CD4-positive, alpha-beta T cell treated with Interleukin-12 subunit alpha and Interleukin-12 subunit beta, for 1 hour (primary cell): ENCODE measurements at regions not wholly inside any gene's neighbourhood (a gene's known extent, or its start where the extent isn't known, plus 50 kb on each side); places are given as distances from the start of the nearest gene placed in this dataset.

Experiments used
- DNase-seq: peaks from one replicate; pipeline ENCODE4 v3.0.0-alpha.2; 2020

DNA sequence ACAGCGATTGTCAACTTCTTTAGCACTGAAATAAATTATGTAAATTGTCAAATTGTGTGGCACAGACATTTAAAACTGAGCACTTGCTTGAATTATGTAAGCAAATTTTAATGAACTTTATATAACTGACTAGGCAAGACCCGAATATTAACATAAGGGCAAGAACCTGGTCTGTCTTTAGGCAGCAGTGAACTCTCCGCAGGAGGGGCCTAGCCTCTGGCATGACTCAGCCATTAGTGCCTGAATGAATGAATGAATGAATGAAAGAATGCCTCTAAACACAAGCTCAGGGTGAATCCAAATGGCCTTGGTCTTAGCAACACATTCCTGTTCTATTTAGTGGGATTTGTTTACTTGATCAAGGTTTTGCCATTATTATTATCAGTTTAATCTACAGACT, 654.7 kb upstream of the ARGLU1 start:
- no peak for DNase-seq

DNA sequence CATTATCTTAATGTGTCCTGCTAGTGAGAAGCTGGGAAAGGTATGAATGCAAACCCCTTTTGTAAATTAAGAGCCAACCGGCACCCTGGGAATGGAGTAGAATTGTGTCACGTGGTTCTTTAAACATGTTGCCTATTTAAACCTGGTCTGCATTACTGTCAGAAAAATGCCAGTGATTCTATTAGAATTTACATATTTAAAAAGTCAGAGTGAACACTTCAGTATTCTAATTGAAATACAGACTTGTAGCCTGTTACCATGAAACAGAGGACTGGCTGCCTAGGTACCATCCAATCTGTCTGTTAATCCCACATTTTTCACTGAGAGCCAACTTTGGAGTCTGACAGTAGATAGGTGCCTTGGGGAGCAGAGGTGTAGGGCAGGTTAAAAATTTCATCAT, 652.3 kb upstream of the ARGLU1 start:
- no peak for DNase-seq

DNA sequence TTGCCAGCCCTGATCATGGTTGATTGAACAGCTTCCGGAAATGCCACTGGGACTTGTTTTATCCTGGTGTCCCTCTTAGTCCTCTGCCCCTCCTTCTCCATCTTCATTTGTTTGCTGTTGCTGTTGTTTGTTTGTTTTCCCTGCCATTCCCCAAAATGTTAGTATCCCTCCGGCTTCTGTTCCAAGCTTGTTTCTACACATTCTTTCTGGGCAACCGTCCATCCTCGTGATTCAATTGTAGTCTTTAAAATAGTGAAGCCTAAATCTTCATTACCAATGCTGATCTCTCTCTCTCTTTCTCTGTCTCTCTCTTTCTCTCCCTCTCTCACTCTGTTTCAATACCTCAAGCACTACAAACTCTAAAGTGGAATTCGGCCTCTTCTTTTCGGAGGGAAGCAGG, 649.3 kb upstream of the ARGLU1 start:
- no peak for DNase-seq

DNA sequence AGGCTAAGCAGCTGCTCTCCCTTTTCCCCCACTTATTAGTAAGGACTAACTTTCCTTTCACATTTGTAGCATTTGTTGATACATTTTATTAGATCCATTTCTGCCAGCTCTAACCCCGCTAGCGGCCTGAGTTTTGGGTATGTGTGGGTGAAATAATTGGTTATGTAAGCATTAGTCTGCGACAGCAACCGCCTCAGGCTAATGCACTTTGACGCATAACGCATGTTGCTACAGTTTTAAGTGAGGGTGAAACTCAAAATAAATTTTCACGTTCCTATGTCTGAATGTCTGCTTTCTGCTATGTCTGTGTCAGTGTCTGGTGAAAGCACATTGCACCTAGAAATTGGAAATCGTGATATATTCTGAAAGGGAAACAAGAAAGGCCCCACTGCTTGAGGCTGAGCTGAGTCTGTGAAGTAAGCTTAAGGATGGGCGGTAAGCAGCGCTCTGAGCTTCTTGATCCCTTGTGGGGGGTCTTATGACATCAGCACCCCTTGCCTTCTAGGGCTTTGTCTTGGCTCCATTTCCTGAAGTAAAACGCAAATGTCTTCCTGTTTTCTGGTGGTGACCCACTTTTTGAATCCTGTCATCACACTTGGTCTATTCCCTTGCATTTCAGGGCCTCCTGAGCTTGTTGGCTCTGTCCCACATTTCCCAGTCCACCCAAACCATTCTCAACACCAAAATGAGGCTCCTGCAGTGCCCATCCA, 648.3 kb upstream of the ARGLU1 start:
- no peak for DNase-seq

DNA sequence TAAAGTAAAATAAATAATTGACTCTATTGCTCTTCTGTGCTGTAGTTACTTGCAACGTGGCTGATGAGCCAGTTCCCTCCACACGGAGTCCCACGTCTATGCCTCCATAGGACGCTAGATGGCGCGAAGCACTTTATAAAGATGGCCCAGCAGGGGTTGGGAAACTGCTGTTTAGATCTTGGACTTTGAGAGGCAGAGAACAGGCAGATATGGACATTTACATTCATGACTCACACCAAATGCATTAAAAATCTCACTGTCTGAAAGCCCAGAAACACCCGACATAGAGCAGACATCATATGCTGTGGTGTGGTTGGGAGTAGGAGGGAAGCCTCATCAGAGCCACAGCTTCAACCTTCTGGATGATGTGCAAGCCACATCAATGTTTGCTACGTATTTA, 643.1 kb upstream of the ARGLU1 start:
- peak; percentile 22 for DNase-seq

DNA sequence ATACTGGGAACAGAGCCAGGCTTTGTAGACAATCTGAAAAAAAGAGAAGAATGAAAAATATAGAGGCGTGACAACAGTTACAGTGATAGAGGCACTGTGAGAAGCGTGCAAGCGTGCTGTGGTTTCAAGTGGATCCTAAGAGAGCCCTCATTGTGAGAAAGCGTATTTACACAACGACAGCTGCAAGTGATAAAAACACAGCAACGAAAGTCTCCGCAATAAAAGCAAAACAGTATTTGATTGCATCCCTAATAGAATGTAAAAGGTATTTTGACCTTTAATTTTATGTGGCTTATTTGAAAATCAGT, 642.7 kb upstream of the ARGLU1 start:
- no peak for DNase-seq

DNA sequence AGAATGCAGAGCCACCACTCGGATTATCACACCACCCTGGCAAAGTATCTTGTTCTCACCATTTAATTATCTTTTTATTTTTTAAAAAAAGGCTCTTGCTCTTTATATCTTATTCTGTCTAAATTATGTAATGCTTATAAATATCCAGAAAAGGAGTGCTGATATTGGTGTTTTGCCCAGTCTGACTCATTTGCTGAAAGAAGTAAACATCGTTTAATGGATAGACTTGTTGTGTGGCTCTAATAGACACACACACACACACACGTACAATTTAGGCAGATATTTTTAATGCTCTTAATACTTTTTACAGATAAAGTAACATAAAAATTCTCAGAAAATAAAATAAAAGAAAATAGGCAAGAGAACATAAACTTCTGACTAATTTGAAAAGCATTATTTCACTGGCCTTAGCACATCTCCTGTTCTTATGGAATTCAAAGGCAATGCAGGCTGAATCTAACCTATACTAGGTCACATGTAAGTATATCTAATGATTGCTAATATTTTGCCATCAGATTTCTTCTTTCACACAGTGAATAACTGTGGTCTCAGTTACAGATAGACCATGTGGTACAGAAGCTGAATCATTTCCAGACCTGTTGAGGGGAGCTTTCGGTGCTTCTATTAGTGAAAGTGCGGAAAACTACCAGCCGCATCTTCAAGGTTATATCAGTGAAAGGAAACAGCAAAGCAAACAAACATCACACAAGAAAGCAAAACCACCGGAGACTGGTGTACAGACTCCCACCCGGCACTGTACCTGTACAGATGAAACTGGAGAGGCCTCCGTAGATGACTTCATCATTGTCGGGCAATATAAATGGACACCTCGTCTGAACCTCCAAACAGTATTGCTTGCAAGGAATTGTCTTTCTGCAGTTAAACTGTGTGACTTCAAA, 642.1 kb upstream of the ARGLU1 start:
- no peak for DNase-seq

DNA sequence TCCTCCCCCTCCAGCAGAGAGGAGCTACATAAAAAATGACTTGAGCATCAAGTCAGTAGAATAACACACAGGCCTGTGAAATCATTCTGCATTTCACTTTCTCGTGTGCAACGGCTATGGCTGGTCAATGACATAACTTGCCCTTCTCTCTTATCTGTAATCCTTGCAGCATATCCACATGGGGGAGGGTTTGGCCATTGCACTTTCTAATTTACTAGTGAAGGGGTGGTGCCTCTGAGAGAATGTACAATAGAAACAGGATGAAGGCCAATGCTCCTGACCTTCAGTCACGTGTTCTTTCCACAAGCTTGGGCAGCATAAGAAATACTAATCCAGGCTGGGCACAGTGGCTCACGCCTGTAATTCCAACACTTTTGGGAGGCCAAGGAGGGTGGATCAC, 641.0 kb upstream of the ARGLU1 start:
- DNase-seq = no peak

DNA sequence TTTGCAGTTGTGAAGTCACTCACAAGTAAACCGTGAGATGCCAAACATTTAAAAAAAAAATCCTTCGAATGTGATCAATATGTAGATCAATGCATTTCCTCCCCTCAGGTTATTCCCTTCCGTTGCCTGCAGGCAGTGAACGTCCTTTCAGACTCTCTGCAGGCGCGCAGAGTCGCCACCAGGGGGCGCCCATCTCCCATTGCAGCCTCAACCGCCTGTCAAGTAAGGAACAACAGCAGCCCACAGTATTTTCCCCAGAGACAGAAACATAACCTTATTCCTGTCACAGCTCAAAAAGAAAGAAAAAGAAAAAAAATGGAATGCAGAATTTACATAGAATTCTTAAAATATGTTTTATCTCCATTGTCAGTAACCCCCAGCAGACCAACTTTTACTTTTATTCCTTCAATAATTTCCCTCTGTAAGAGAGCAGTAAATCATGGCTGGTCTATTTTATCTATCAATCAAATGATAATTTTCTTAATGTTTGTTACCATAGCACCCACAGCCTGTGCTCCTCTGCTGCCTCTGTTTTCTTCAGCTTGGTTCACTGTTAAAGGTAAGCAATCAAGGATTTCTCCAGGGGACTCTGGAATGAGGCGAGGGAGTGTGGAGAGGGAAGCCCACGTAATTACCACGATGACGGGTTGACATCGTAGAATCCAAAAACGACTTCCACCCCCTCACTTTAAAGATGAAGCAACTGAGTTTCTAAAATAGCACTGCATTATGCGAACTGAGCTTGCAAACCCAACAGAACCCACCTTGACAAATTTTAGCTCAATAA, 637.6 kb upstream of the ARGLU1 start:
- peak; percentile 42 for DNase-seq

DNA sequence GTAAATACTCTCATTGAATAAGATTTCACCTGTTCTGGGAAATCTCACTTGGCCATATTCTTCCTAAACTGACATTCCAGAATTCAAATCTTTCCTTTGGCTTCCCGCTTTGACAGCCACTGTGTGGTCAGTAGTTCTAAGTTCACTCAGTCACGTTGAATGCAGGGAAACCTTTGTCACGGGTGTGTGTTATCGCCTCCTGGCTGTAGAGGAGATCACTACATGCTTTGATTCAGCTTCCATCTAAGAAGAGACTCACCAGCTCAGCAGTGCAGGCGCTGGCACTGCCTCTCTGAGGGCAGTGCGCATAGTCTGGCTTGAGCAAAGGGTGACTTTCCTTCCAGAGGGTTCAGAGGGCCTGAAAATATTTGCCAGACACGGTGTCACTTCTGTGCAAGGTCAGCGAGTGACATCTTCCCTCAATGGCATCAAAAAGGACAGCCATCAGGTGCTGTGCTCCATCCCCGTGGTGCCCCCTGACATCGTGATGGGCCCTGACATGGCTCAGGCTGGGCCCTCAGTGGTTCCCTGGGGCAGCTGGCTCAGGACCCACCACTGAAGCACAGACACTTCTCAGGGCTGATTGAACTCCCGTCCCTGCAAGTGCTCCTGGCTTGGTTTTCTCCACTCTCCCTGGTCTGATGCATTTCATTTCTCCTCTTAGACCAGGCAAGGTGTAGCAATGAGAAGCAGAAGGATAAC, 635.4 kb upstream of the ARGLU1 start:
- DNase-seq = no peak

DNA sequence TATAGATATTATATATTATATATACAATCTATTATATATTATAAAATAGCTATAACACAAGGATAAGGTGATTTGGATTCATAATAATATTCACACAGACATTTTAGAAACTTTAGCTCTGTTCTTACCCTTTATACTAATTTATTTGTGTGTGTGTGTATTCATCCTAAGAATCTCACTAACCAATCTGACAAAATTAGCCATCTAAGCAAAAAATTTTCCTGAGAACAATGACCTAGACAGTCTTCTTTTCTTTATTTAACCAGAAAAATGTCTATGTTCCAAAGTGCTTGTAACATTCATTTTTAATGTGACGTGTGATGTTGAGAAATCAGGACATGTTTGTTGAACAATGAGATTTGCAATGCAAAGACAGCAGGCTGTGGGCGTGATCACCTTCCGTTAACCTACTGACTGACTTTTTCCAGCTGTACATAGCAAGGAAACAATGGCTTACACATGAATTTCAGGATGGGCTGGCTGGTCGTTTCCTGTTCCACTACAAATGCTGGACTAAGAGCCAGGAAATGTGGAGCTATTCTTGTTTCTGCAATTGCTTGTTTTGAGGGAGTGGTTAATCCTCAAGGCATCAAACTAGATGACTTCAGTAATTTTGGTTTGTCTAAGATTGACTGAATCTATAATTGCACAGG, 634.6 kb upstream of the ARGLU1 start:
- no peak for DNase-seq

DNA sequence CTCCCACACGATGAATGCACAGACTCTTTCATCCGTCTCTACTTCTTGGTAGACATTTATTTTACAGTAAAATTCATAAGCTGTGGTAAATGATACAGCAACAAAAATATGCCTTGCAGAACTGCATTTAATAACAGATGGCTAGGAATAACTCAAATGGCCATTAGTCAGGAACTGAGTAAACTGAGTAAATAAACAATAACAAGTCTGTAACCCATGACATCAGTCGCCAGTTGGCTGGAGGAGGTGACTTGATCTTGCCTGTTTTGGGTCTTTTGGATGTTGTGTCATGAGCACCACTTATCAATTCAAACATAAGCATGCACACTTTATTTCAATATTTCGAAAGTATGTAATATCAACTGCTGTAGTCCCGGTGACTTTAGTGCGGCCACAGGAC, 632.6 kb upstream of the ARGLU1 start:
- no peak for DNase-seq

DNA sequence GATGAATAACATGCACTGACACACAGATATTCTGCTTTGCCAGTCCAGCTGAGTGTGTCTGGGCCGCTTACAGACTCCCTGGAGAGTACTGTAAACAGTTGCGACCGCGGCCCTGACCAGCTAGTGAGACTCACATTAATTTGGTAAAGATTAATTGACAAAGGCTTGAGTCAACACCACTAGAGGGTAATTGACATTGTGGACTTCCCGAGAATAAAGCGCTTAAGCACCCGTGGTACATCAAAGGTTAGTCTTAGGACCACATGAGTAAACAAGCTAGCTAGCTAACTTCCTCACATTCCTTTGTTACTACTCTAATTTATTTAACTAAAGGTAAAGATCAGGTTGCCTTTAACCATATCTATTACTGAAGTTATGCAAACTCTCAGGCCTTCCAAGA, 624.4 kb upstream of the ARGLU1 start:
- no peak for DNase-seq

DNA sequence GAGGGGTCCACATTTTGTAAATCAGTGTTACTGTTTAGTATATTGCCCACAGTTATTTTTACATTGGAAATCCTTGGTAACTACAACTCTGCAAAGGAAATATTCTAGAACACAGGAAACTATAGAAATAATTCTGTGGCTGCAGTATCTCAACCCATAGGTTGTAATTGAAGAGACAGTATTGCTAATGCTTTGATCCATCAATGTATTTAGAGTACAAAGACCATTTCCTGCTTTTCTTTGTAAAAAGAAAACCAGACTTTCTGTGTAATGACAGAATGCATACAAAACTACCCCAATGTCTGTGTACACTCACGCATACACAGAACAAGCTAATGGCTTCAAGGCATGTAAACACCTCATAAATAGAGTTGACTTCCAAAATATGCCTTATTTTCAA, 622.1 kb upstream of the ARGLU1 start:
- no peak for DNase-seq

DNA sequence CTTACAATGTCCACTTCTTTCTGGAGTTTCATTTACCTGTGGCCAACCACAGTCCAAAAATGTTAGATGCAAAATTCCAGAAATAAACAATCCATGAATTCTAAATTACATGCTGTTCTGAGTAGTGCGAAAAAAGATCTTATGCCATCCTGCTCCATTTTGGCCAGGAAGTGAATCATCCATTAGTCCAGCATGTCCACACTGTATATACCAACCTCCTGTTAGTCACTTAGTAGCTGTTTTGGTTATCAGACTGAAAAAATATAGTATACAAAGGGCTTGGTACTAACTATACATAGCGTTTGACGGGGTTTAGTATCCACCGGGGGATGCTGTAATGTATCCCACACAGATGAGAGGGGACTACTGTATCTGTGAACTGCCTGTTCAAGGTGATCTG, 618.0 kb upstream of the ARGLU1 start:
- no peak for DNase-seq

DNA sequence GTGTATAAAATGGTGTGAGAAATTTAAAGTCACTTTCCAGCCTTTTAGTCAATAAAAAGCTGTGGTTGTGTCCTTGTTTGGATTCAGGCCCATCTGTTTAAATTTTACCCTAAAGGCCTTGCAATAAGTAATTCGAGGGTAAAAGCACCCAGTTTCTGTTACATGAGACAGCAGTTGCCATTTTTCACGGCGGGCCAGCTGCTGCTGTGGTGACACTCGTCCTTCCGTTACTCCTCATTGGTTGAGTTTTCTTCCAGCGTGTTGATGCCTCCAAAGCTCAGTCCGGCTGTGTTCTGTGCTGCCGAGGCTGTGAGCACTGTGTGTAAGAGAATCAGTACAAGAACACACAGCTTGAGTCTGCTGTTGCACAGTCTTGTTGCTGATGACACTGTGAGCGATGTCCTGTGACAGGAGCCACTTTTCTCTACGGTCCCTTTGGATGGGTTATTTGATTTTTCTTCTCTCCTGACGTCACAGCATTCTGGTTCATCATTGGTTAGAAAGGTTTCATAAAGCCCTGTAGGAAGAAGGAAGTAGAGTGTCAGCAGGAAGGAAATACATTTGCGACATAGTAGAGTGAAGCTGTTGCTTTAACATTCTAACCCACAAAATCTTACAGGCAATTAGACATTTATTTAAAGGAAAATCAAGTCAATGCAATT, 602.5 kb upstream of the ARGLU1 start:
- no peak for DNase-seq

DNA sequence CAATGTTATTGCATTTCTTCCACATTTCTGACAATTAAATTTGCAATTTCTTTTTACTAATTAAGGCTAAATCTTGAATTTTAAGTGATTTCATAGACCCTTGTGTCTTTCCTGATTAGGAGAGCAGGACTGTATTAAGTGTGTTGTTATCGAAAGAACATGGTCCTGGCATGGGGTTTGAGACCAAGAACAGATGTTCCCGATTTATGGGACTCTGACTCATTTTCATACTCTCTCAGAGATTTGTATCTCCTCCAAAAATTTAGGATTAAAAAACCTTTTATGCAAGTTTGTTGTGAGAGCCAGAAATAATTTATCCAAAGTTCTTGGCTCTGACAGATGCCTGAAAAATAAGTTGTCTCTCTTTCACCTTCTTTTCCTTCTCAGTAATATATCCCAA, 589.3 kb upstream of the ARGLU1 start:
- no peak for DNase-seq

DNA sequence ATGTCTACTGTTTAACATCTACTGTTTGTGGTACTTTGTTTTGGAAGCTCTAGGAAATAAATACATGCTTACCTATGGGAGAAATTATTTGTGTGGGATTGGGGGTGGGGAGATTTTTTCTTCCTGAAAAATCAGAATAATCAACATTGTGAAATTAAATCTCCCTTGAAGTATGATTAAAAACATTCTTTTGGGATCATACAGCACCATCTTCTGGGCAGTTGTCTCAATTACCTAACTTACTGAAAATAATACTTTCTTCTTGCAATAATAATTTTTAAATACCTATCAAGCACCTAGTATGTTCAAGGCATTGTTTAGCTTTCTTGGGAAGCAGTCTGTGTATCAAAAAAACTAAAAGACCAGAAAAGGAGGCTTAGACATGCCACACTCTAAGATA, 576.5 kb upstream of the ARGLU1 start:
- no peak for DNase-seq

DNA sequence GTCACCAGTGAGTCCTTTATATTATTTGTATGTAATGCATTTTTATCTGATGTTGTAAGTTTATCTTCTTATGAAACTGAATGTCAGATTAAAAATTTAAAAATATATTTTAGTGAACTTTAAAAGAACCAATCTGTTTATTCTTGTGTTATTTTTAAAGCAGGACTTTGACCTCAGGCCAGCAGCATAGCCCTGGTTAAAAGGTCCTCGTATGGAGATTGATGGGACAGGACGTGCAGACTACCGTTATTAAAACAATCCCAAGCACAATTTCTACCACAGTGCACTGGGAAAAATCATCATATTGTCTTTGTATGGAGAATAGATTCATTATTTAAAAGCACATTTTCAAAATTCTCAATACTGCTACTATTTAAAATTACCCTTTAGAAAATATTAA, 573.8 kb upstream of the ARGLU1 start:
- DNase-seq = no peak

DNA sequence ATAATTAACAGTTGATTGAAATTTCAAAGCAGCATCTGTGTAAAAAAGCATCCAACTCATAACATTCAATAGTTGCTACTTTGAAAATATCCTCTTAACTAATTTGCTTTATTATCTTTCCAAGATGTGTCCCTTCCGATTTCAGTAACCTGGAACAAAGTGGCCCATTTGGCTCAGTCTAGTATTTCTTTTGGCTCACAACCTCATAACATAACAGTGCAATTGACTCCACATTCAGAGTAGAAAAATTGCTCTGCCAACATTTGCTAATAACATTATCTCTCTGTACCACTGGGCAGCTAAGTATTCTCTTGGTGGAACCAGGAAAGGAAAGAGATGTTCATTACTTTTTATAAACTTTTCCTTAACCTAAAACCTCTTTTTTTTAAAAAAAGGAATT, 571.1 kb upstream of the ARGLU1 start:
- no peak for DNase-seq

DNA sequence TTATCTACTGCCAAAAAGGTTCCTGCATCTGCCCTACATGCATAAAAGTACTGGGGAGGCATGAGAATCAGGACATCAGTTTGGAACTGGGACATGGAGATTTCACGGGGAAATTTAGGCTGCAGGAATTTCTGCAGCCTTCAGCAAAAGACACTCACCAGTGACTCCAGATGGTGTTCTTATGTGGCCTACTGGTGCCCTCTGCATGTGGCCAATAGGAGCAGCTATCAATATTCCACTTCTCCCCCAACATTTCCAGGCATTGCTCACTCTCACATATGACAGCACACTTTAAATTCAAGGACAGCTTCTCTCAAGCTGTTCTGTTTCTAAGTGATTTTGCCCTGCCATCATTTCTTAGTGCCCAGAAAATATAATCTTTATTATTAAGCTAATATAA, 570.5 kb upstream of the ARGLU1 start:
- no peak for DNase-seq

DNA sequence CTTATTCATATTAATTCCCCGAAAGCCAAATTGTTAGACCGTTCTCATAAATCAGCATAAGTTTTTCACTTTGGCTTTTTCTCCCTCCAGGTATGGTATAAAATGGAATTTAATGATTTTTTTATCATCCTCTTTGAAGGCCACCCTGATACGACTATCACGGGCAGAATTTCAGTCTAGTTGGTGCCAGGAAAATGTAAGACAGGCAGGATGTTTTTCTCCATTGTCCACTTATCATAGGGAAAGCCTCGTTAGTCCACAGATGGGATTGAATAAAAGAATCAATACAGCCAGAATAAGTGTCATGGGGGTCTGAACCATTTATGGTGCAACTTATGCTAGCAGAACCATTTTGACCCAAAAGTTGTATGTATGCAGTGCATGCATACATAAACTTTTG, 566.0 kb upstream of the ARGLU1 start:
- DNase-seq = no peak
